ENCODE measurements at regions not wholly inside any gene's neighbourhood (a gene's known extent, or its start where the extent isn't known, plus 50 kb on each side); places are given as distances from the start of the nearest gene placed in this dataset.

GRCh38 chr14:39576258-39576657 lies 144.0 kb upstream of the FBXO33 start:
- TF ChIP-seq, protein P1, sequence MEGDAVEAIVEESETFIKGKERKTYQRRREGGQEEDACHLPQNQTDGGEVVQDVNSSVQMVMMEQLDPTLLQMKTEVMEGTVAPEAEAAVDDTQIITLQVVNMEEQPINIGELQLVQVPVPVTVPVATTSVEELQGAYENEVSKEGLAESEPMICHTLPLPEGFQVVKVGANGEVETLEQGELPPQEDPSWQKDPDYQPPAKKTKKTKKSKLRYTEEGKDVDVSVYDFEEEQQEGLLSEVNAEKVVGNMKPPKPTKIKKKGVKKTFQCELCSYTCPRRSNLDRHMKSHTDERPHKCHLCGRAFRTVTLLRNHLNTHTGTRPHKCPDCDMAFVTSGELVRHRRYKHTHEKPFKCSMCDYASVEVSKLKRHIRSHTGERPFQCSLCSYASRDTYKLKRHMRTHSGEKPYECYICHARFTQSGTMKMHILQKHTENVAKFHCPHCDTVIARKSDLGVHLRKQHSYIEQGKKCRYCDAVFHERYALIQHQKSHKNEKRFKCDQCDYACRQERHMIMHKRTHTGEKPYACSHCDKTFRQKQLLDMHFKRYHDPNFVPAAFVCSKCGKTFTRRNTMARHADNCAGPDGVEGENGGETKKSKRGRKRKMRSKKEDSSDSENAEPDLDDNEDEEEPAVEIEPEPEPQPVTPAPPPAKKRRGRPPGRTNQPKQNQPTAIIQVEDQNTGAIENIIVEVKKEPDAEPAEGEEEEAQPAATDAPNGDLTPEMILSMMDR (IDR thresholded peaks at IDR 0.05), result no peak
- TF ChIP-seq POLR2A (IDR thresholded peaks at IDR 0.05) (no peak), EP300 (IDR thresholded peaks at IDR 0.05) (no peak)
